ENCODE measurements at regions not wholly inside any gene's neighbourhood (a gene's known extent, or its start where the extent isn't known, plus 50 kb on each side); places are given as distances from the start of the nearest gene placed in this dataset.

DNA sequence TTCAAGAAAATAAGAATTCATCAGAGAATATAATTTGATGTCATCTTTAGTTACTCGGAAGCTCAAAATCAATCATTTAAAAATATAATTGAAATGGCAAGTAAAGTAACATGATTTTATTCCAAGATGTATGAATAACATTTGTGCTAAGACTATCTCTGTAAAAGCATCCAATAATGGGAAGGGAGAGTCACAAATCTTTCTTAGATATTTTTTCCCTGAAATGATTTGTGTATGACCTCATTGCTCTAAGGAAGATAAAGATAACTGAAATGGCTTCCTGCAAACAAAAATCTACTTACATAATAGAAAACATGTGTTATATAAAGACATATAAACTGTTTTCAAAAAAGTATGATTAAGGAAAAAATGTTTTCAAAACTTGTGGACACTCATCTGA lies 97.4 kb upstream of the FGF10 start (continued):
- TF ChIP-seq, protein P1, sequence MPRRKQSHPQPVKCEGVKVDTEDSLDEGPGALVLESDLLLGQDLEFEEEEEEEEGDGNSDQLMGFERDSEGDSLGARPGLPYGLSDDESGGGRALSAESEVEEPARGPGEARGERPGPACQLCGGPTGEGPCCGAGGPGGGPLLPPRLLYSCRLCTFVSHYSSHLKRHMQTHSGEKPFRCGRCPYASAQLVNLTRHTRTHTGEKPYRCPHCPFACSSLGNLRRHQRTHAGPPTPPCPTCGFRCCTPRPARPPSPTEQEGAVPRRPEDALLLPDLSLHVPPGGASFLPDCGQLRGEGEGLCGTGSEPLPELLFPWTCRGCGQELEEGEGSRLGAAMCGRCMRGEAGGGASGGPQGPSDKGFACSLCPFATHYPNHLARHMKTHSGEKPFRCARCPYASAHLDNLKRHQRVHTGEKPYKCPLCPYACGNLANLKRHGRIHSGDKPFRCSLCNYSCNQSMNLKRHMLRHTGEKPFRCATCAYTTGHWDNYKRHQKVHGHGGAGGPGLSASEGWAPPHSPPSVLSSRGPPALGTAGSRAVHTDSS (CRISPR knock-in tag; conservative IDR thresholded peaks at IDR 0.05): no peak

DNA sequence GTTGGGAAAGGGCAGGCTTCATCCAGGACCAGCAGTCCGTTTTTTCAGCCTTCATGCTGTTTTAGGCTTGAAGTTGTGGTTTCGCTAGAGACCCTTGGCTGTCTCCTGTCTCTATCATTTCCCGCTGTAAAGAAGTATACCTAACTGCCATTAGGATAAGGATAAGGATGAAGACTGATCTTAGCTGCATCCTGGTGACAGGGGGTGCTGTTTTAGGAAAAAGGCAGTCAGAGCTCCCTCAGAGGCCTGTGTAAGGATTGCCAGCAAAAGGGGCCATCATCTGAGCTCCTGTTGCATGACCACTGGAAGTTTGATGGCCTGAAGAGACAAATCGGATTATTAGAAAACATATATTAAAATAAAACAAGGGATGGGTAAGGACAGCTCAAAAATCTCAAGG lies 64.8 kb upstream of the FGF10 start:
- no peak overlapping the region for H3K4me3 ChIP-seq (replicated peaks in 1 of 3; ENCODE audit: insufficient read depth in 1 of 3, low read depth in 2 of 3, low read length in 3 of 3)
- no peaks in the 10 kb centered on the region for H3K9me3 ChIP-seq (ENCODE audit: low read length)
- no peaks in the 10 kb centered on the region; a peak in 1 of 5 replicates for H3K27me3 ChIP-seq (ENCODE audit: control insufficient read depth in 1 of 2, insufficient read depth in 2 of 2, low read length in 2 of 2)
- ATAC-seq: no peak
- no TSS peak for BruUV-seq (replicated peaks)
- no peaks in the 10 kb centered on the region for H3K36me3 ChIP-seq (replicated peaks in 1 of 2; ENCODE audit: control insufficient read depth in 1 of 2, insufficient read depth in 2 of 2, low read length in 2 of 2)
- intact Hi-C loops (cut with micrococcal nuclease; ENCODE audit: unreplicated experiment): no loop called here
- CTCF ChIA-PET (ENCODE audit: low intra/inter-chr PET ratio, low total read pairs): no interaction called here
- FAIRE-seq: no peak
- POLR2A ChIA-PET: no interaction called here
- no peak overlapping the region for H3K9ac ChIP-seq (ENCODE audit: insufficient read depth, low read depth, low read length)
- no peaks in the 10 kb centered on the region for H3K79me2 ChIP-seq (ENCODE audit: insufficient read depth, low read length)
- no peak overlapping the region for H3K4me2 ChIP-seq (ENCODE audit: low read depth, low read length)
- in situ Hi-C loops (cut with HindIII; ENCODE audit: extremely low pct_ligation_motif_present, low pct_unique_long_range_greater_than_20kb): no loop called here
- H2AFZ ChIP-seq (ENCODE audit: low read length): no peak overlapping the region
- TF ChIP-seq JUN (CRISPR knock-in tag; IDR thresholded peaks at IDR 0.05): no peak
- TF ChIP-seq NR1H2 (CRISPR knock-in tag; IDR thresholded peaks at IDR 0.05; ENCODE audit: borderline replicate concordance, low read depth): no peak
- no peak for TF ChIP-seq ZNF577 (CRISPR knock-in tag; IDR thresholded peaks at IDR 0.05; ENCODE audit: borderline replicate concordance, low read depth)
- TF ChIP-seq MBD4 (IDR thresholded peaks at IDR 0.05; ENCODE audit: borderline replicate concordance, low read length): no peak
- TF ChIP-seq, protein P2, sequence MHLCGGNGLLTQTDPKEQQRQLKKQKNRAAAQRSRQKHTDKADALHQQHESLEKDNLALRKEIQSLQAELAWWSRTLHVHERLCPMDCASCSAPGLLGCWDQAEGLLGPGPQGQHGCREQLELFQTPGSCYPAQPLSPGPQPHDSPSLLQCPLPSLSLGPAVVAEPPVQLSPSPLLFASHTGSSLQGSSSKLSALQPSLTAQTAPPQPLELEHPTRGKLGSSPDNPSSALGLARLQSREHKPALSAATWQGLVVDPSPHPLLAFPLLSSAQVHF (CRISPR knock-in tag; IDR thresholded peaks at IDR 0.05): no peak
- TF ChIP-seq, protein P3, sequence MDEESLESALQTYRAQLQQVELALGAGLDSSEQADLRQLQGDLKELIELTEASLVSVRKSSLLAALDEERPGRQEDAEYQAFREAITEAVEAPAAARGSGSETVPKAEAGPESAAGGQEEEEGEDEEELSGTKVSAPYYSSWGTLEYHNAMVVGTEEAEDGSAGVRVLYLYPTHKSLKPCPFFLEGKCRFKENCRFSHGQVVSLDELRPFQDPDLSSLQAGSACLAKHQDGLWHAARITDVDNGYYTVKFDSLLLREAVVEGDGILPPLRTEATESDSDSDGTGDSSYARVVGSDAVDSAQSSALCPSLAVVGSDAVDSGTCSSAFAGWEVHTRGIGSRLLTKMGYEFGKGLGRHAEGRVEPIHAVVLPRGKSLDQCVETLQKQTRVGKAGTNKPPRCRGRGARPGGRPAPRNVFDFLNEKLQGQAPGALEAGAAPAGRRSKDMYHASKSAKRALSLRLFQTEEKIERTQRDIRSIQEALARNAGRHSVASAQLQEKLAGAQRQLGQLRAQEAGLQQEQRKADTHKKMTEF (CRISPR knock-in tag; IDR thresholded peaks at IDR 0.05): no peak
- TF ChIP-seq, protein P4, sequence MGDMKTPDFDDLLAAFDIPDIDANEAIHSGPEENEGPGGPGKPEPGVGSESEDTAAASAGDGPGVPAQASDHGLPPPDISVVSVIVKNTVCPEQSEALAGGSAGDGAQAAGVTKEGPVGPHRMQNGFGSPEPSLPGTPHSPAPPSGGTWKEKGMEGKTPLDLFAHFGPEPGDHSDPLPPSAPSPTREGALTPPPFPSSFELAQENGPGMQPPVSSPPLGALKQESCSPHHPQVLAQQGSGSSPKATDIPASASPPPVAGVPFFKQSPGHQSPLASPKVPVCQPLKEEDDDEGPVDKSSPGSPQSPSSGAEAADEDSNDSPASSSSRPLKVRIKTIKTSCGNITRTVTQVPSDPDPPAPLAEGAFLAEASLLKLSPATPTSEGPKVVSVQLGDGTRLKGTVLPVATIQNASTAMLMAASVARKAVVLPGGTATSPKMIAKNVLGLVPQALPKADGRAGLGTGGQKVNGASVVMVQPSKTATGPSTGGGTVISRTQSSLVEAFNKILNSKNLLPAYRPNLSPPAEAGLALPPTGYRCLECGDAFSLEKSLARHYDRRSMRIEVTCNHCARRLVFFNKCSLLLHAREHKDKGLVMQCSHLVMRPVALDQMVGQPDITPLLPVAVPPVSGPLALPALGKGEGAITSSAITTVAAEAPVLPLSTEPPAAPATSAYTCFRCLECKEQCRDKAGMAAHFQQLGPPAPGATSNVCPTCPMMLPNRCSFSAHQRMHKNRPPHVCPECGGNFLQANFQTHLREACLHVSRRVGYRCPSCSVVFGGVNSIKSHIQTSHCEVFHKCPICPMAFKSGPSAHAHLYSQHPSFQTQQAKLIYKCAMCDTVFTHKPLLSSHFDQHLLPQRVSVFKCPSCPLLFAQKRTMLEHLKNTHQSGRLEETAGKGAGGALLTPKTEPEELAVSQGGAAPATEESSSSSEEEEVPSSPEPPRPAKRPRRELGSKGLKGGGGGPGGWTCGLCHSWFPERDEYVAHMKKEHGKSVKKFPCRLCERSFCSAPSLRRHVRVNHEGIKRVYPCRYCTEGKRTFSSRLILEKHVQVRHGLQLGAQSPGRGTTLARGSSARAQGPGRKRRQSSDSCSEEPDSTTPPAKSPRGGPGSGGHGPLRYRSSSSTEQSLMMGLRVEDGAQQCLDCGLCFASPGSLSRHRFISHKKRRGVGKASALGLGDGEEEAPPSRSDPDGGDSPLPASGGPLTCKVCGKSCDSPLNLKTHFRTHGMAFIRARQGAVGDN (CRISPR knock-in tag; IDR thresholded peaks at IDR 0.05): no peak
- no peak for TF ChIP-seq KDM1A (CRISPR knock-in tag; IDR thresholded peaks at IDR 0.05)
- no peak for DNase-seq (ENCODE audit: low spot score)
- no peaks in the 10 kb centered on the region for H3K4me1 ChIP-seq (ENCODE audit: insufficient read depth, low read length)
- H3K27ac ChIP-seq (ENCODE audit: extremely low read length, insufficient read depth, low read length): no peak overlapping the region
- no peaks in the 10 kb centered on the region for H4K20me1 ChIP-seq (ENCODE audit: insufficient read depth, low read length)
- 0% methylated on average over 4 of the region's 4 CpGs for WGBS (ENCODE audit: low lambda C conversion rate)

Measured in HepG2 (cell line).